ENCODE measurements at regions not wholly inside any gene's neighbourhood (a gene's known extent, or its start where the extent isn't known, plus 50 kb on each side); places are given as distances from the start of the nearest gene placed in this dataset.

DNA sequence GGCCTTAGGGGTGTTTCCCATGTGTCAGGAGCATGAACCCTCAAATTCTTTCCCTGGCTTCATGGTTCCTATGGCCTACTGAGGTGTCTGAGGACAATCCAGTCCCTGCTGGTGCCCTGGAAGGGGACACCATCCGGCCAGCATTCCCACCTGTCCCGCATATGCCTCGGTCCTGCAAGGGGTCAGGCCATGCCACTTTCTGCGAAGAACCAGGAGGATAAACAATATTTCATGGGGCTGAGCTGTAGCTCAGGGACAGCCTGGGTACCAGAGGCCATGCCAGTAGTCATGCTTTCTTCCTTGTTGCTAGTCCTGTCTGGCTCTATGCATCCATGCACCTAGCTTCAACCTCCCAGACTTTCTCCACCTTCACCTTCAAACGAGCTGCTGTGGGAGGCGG, 123.6 kb downstream of the MRPS6 start (continued):
- TF ChIP-seq BCL3 (IDR thresholded peaks at IDR 0.05), result no peak
- no peak for TF ChIP-seq SREBF2 (IDR thresholded peaks at IDR 0.05)
- TF ChIP-seq POLR2AphosphoS2 (conservative IDR thresholded peaks at IDR 0.05; ENCODE audit: low read length), result no peak
- TF ChIP-seq MAFK (IDR thresholded peaks at IDR 0.05; ENCODE audit: partially characterized antibody), result no peak
- TF ChIP-seq CHD4 (IDR thresholded peaks at IDR 0.05; ENCODE audit: borderline replicate concordance), result no peak
- TF ChIP-seq, protein P1, sequence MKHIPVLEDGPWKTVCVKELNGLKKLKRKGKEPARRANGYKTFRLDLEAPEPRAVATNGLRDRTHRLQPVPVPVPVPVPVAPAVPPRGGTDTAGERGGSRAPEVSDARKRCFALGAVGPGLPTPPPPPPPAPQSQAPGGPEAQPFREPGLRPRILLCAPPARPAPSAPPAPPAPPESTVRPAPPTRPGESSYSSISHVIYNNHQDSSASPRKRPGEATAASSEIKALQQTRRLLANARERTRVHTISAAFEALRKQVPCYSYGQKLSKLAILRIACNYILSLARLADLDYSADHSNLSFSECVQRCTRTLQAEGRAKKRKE (CRISPR knock-in tag; IDR thresholded peaks at IDR 0.05; ENCODE audit: low read depth), result no peak
- TF ChIP-seq RARB (CRISPR knock-in tag; IDR thresholded peaks at IDR 0.05), result no peak
- no peak for TF ChIP-seq USF2 (IDR thresholded peaks at IDR 0.05)
- no peak for TF ChIP-seq HDAC2 (IDR thresholded peaks at IDR 0.05)

GRCh38 chr21:34197561-34197960, 124.2 kb downstream of the MRPS6 start:
- H3K4me2 ChIP-seq, result no peak overlapping the region
- CTCF ChIA-PET, result interaction anchor here (1.2 to 3.0 kb wide), 2 partner anchors 150 to 273 kb away, joined by 3 to 16 read pairs; no protein-coding TSS in a partner anchor
- H3K9me3 ChIP-seq, result no peaks in the 10 kb centered on the region
- 87% methylated on average over 3 of the region's 3 CpGs for WGBS (ENCODE audit: missing lambda C conversion rate)
- H3K4me1 ChIP-seq, result no peaks in the 10 kb centered on the region
- POLR2A ChIA-PET, result no interaction called here
- ATAC-seq (no peak), FAIRE-seq (no peak), DNase-seq (ENCODE audit: low read depth in 1 of 2, low spot score in 1 of 2) (no peak)
- H3K4me3 ChIP-seq, result no peak overlapping the region
- TF ChIP-seq GATA3 (IDR thresholded peaks at IDR 0.05; ENCODE audit: borderline replicate concordance) (no peak), ZC3H11A (IDR thresholded peaks at IDR 0.05) (no peak), TP53 (CRISPR knock-in tag; IDR thresholded peaks at IDR 0.05) (no peak), SMC3 (IDR thresholded peaks at IDR 0.05) (no peak), HOXB13 (CRISPR knock-in tag; IDR thresholded peaks at IDR 0.05; ENCODE audit: low read depth) (no peak)
- no peak overlapping the region for H3K27ac ChIP-seq

DNA sequence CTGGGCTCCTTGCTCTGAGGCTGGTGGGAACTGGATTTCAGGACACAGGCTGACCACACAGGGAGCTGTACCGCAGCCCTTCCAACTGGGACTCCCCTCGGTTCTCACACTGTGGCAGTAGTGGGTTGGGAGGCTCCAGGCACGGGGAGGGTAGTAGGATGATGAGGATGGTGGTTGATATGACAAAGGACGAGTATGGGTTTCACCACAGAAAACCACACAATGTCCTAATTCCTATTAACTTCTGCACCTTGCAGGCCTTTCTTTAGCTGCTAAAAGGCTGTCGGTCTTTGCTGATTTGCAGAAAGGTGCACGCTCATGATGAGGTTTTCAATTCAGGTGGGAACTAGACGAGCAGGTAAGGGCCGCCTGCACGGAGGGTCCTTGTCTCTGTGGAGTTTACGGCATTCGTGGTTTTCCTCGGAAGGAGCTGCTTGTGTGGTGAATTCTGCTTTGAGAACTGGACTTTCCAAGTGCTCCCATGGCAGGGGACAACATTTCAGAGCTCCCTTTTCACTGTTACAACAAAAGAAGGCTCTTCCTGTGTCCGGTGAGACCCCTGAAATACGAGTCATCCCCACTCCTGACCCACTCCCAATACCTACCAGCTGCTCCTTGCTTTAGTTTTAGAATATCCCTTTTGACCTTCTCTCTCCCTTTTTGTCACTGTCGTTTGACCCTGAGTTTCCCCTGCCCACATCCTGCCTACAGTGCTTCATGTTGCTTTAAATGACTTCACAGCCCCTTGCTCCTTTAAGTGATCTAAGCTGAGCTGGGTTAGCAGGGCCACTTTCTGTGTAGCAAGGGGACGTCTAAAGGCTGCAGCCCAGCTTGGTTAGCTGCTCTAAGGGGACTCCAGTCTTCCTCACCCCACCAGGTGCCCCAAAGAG, 125.1 kb downstream of the MRPS6 start:
- ATAC-seq (no peak), FAIRE-seq (no peak), DNase-seq (ENCODE audit: low read depth in 1 of 2, low spot score in 1 of 2) (no peak)
- H3K4me3 ChIP-seq, result no peak overlapping the region
- no peak overlapping the region for H3K4me2 ChIP-seq
- ChIA-PET CTCF (interaction anchor here (1.2 to 3.0 kb wide), 3 partner anchors 12 to 274 kb away, joined by 3 to 16 read pairs (median 3); no protein-coding TSS in a partner anchor), POLR2A (no interaction called here)
- TF ChIP-seq, protein P2, sequence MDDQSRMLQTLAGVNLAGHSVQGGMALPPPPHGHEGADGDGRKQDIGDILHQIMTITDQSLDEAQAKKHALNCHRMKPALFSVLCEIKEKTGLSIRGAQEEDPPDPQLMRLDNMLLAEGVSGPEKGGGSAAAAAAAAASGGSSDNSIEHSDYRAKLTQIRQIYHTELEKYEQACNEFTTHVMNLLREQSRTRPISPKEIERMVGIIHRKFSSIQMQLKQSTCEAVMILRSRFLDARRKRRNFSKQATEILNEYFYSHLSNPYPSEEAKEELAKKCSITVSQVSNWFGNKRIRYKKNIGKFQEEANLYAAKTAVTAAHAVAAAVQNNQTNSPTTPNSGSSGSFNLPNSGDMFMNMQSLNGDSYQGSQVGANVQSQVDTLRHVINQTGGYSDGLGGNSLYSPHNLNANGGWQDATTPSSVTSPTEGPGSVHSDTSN (IDR thresholded peaks at IDR 0.05), result no peak
- 72% methylated on average over 16 of the region's 16 CpGs for WGBS (ENCODE audit: missing lambda C conversion rate)
- no peak overlapping the region for H3K27ac ChIP-seq
- no peaks in the 10 kb centered on the region for H3K9me3 ChIP-seq
- no peaks in the 10 kb centered on the region for H3K4me1 ChIP-seq

- Histone ChIP-seq H3K27ac (no peak overlapping the region), H3K4me1 (no peaks in the 10 kb centered on the region), H3K9me3 (no peaks in the 10 kb centered on the region), H3K4me2 (no peak overlapping the region), H3K4me3 (no peak overlapping the region)
- WGBS (ENCODE audit: missing lambda C conversion rate), result 90% methylated on average over 7 of the region's 7 CpGs
- ATAC-seq (no peak), DNase-seq (ENCODE audit: low read depth in 1 of 2, low spot score in 1 of 2) (no peak), FAIRE-seq (no peak)
- POLR2A ChIA-PET, result no interaction called here
- CTCF ChIA-PET, result interaction anchor here (1.2 to 3.0 kb wide), 2 partner anchors 13 to 275 kb away, joined by 3 to 16 read pairs; no protein-coding TSS in a partner anchor
- TF ChIP-seq HES2 (IDR thresholded peaks at IDR 0.05), result no peak
- TF ChIP-seq SREBF2 (IDR thresholded peaks at IDR 0.05), result no peak
- no peak for TF ChIP-seq MAFK (IDR thresholded peaks at IDR 0.05; ENCODE audit: partially characterized antibody)
- no peak for TF ChIP-seq EP300 (IDR thresholded peaks at IDR 0.05)
- TF ChIP-seq BHLHE40 (IDR thresholded peaks at IDR 0.05; ENCODE audit: low read depth, low read length), result no peak
- TF ChIP-seq KDM5A (IDR thresholded peaks at IDR 0.05), result no peak
- no peak for TF ChIP-seq ZC3H11A (IDR thresholded peaks at IDR 0.05)
- no peak for TF ChIP-seq HOXA7 (CRISPR knock-in tag; IDR thresholded peaks at IDR 0.05)
- no peak for TF ChIP-seq HDAC2 (IDR thresholded peaks at IDR 0.05)
- no peak for TF ChIP-seq RARB (CRISPR knock-in tag; IDR thresholded peaks at IDR 0.05)
- no peak for TF ChIP-seq NFE2L2 (conservative IDR thresholded peaks at IDR 0.05; ENCODE audit: low read length)
- TF ChIP-seq ZNF302 (CRISPR knock-in tag; IDR thresholded peaks at IDR 0.05), result no peak
- TF ChIP-seq SMC3 (IDR thresholded peaks at IDR 0.05), result no peak
- no peak for TF ChIP-seq POLR2A (IDR thresholded peaks at IDR 0.05; ENCODE audit: low read length)
- no peak for TF ChIP-seq NPAS2 (CRISPR knock-in tag; IDR thresholded peaks at IDR 0.05; ENCODE audit: borderline replicate concordance)
- no peak for TF ChIP-seq TP53 (CRISPR knock-in tag; IDR thresholded peaks at IDR 0.05)
- no peak for TF ChIP-seq PHF8 (IDR thresholded peaks at IDR 0.05; ENCODE audit: borderline replicate concordance, low read depth)
Measured at GRCh38 chr21:34199121-34199910, 125.9 kb downstream of the MRPS6 start.
